Hepatocyte (in vitro differentiated cells): ENCODE measurements at regions not wholly inside any gene's neighbourhood (a gene's known extent, or its start where the extent isn't known, plus 50 kb on each side); places are given as distances from the start of the nearest gene placed in this dataset.

Experiments
- CTCF ChIP-seq: fragments of 200-600 bp; sonication (generic); IDR thresholded peaks from 2 replicates; pipeline ENCODE4 v1.5.1; 2016; ENCODE audit warnings: antibody characterized with exemption, mild to moderate bottlenecking; ENCODE audit not compliant: poor library complexity
- EZH2 ChIP-seq: fragments of 200-600 bp; sonication (generic); IDR thresholded peaks from 2 replicates; pipeline ENCODE4 v1.6.1; 2016; ENCODE audit warnings: antibody characterized with exemption, mild to moderate bottlenecking, borderline replicate concordance
- EZH2phosphoT487 ChIP-seq: fragments of 200-600 bp; sonication (generic); IDR thresholded peaks from one replicate; pipeline ENCODE4 v1.6.1; 2018; ENCODE audit warnings: antibody characterized with exemption, mild to moderate bottlenecking, low read depth, moderate library complexity; ENCODE audit not compliant: unreplicated experiment, severe bottlenecking

GRCh38 chr7:46169384-46169755 lies 248.3 kb upstream of the IGFBP3 start:
- TF ChIP-seq EZH2 = no peak
- TF ChIP-seq CTCF = no peak
- no peak for TF ChIP-seq EZH2phosphoT487
